ENCODE measurements at regions not wholly inside any gene's neighbourhood (a gene's known extent, or its start where the extent isn't known, plus 50 kb on each side); places are given as distances from the start of the nearest gene placed in this dataset.

DNA sequence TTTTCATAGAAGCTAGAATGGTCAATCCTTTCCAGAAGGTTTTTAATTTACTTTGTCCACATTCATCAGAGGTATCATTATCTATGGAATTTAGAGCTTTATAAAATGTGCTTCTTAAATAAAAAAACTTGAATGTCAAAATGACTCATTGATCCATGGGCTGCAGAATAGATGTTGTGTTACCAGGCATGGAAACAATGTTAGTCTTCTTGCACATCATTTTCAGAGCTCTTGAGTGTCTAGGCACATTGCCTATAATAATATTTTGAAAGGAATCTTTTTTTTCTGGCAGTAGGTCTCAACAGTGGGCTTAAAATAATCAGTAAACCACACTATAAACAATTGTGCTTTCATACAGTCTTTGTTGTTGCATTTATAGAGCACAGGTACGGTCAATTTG is 200.3 kb downstream of the FAT4 start:
- no peak for DNase-seq (ENCODE audit: low spot score)

- DNase-seq (ENCODE audit: low spot score), result no peak
These were observed 203.1 kb downstream of the FAT4 start for GRCh38 chr4:125517831-125518230.

GRCh38 chr4:125518281-125518680 is 203.5 kb downstream of the FAT4 start:
- no peak for DNase-seq (ENCODE audit: low spot score)

DNA sequence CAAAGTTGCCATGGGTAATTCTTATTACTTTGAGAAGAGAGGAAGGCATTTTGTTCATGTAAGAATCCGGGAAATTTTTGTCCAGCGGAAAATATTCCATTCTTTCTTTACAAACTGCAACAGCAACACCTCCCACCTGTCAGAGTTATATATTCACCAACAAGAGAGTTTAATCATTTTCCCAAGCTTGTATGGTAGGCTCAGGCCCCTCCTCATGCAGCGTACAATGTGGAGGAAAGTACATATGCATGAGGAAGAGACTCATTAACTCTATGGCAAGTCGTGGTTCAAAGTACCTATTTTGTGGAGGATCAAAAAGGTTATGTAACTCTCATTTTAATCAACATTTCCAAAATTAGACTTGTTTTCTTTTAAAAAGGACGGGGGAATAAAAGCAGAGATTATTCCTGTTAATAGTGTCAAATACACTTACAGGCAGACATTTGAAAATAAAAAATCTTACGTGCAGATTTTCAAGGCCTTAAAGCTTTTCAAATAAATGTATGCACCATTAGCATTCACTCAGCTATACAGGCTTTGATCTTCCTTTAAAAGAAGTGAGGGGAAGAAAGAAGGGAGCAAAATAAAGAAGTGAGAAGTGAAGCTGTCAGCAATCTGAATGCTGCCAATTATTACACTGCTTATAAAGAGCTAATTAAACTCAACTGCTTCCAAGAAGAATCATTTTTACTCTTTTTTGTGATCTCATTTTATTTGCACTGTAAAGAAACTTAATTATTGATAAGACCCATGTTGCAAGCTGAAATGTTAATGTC is 204.8 kb downstream of the FAT4 start:
- DNase-seq (ENCODE audit: low spot score), result no peak

DNA sequence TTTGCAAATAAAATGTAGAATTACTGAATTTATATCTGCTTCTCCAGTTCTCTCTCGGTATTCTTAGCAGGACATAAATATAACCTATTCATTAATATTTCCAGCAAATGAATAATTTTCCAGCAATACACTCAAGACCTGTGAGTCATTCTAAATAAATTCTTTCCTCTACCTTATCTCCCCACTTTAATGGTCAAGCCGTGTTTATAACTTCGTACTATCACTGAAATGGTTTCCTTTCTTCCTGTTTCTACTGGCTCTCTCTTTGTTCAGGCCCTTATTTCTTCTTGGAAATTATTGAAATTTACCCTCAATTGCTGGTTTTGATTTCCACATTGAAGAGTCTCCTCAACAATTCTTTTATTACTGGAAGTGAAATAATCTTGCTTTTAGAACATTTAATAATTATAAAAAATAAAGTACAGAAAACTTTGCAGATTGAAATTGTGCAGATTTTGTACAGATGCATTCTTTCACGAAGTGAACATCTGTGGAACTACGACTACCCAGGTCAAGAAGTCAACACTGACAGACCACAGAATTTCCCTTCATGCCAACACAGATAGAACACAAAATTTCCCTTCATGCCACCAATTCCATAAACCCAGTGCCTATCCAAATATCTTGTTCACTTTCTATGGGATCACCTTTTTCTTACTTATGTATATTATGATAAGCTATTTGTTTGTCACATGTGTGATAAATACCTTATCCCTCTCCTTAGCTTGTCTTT is 205.7 kb downstream of the FAT4 start:
- DNase-seq (ENCODE audit: low spot score), result no peak

DNA sequence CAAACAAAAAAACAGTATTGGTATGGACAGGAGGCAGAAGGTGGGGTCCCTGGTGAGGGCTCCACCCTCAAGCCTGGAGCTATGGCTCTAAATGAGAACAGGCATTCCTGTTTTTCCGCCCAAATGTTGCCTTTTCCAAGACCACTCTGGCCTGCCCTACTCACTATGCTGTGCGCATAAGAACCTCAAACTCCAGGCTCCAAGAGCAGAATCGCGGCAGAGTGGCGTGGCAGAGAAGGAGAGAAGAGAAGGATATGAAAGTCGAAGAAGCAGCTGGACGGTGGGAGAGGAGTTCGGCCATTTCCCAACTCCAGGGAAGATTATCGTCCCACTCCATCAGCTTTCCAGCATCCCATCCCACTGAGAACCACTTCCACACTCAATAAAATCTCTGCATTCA is 207.8 kb downstream of the FAT4 start:
- DNase-seq (ENCODE audit: low spot score), result no peak

DNA sequence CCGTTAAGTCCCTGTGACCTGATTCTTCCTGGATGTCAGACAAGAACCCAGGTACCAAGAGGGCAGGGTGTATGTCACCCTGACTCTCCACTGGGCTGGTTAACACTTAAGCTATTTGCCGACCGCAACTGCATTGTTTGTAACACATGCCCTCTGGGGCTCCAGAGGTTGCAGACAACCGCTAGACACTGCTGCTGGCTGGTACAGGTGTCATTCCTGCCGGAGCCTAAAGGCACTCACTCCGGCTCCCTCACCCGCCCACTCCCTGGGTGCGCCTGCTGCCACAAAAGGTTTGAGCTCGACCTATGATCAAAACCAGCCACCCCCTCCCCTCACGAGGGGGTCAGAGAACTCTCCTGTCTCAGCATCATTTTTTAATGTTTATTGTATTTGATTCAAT is 208.2 kb downstream of the FAT4 start:
- no peak for DNase-seq (ENCODE audit: low spot score)

- DNase-seq (ENCODE audit: low spot score), result no peak
These were observed 211.7 kb downstream of the FAT4 start for GRCh38 chr4:125526420-125526819.

- DNase-seq (ENCODE audit: low spot score), result no peak
These were observed 212.9 kb downstream of the FAT4 start for GRCh38 chr4:125527681-125528080.

GRCh38 chr4:125529071-125529470 is 214.3 kb downstream of the FAT4 start:
- DNase-seq (ENCODE audit: low spot score), result no peak

DNA sequence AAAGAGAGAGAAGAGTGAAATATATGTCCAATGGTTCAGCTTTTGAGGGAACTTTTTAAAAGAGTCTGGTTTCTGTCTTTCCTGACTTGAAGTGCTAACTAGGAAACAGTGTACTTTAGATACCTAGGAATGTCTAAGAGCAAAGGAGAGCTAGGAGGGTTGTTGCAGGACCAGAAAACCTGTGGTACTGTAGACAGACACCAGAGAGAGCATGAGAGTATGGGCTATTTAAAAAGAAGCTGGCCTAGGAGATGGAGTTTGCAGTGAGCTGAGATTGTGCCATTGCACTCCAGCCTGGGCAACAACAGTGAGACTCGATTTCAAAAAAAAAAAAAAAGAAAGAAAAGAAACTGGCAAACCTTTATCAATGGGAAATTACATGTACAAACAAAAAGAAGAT is 223.9 kb downstream of the FAT4 start:
- no peak for DNase-seq (ENCODE audit: low spot score)

GRCh38 chr4:125539691-125540090 is 224.9 kb downstream of the FAT4 start:
- DNase-seq (ENCODE audit: low spot score), result no peak

DNA sequence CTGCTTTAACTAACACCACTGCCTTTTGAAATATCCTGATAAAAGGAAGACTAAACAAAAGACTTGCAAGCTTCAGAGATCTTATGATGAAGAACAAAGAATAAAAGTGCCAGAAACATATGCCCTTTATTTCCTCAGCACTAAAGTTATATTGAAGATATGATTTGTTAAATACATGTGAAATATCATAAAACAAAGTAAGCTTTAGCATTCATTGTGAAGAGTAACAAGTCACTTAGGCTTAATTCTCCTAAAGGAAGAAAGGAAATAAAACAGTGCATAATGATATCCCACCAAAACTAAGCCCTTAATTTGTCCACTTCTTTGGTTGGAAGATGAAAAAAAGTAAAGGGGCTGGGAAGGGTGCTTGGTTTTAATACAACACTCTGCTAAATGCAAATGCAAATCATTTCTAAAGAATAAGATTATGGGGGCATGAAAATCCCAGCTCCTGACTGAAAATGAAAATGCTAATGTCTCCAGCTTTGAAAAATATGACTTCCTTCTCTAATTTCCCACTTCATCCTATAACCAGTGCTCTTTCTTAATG is 227.2 kb downstream of the FAT4 start:
- no peak for DNase-seq (ENCODE audit: low spot score)

GRCh38 chr4:125546272-125546671 is 231.5 kb downstream of the FAT4 start:
- DNase-seq (ENCODE audit: low spot score), result no peak

- DNase-seq (ENCODE audit: low spot score), result no peak
These were observed 233.1 kb downstream of the FAT4 start for GRCh38 chr4:125547836-125548235.

GRCh38 chr4:125550769-125551168 is 236.0 kb downstream of the FAT4 start:
- DNase-seq (ENCODE audit: low spot score), result no peak

DNA sequence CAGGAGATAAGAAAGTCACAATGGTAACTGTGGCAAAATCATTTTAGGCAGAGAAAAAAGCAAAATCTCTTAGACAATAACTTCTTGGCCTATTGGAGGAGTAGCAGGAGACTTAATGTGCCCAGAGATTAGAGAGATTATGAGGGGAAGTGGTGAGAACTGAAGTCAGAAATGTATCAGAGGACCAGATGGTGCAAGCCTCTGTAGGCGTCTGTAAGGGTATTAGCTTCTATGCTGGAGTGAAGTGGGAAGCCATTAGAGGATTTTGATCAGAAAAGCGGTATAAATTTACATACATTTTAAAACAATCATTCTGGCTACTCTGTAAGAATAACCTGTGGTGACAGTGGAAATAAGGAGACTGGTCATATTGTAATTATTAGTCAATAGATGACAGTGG is 236.7 kb downstream of the FAT4 start:
- DNase-seq (ENCODE audit: low spot score), result no peak

DNA sequence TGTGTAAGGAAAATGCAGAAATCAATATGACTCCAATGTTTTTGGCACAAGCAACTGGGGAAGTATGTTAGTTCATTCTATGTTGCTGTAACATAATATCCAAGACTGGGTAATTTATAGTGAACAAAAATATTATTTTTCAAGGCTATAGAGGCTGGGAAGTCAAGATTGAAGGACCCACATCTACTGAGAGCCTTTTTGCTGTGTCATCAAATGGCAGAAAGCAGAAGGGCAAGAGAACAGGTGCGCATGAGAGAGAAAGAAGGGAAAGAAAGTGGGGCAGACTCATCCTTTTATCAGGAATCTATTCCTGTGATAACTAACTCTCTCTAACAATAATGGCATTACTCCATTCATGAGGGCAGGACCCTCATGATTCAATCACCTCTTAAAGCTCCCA is 237.2 kb downstream of the FAT4 start:
- DNase-seq (ENCODE audit: low spot score), result no peak

- DNase-seq (ENCODE audit: low spot score), result no peak
These were observed 257.8 kb downstream of the FAT4 start for GRCh38 chr4:125572601-125573000.

DNA sequence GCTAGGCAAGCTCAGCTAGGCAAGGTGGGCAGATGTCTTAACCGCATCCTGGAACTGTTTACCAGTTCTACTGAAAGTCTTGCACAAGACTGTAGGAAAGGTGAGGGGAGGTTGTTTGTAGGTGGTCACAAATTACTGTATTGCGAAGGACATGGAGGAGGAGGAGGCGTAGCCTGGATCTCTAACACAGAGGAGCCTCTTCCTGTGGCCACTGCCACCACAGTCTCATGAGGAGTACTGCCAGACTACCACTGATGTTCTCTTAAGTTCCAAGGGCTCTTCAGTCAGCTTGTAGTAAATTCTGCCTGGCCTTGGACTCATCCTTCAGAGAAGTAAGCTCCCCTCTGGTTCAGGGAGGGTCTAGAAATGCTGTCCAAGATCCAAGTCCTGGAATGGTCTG is 258.6 kb downstream of the FAT4 start:
- DNase-seq (ENCODE audit: low spot score), result no peak

- no peak for DNase-seq (ENCODE audit: low spot score)
These were observed 259.0 kb downstream of the FAT4 start for GRCh38 chr4:125573786-125574185.

GRCh38 chr4:125582302-125582701 is 267.5 kb downstream of the FAT4 start:
- DNase-seq (ENCODE audit: low spot score), result no peak

DNA sequence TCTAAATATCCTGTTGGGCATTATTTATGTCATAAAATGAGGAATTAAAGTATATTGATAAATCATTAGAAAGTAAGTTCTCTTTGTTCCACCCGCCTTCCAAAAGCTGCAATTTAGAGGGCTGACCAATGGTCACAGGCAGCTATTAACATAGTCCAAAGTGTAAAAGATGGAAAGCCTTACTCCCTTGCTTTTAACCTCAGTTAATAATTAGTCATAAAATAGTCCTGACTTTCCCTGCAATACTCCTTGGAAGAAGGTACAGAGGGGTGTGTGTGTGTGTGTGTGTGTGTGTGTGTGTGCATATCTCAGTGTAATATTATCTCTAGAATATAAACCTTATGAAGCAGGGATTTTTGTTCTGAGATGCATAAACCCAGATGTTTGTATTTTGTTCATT is 275.4 kb downstream of the FAT4 start:
- no peak for DNase-seq (ENCODE audit: low spot score)

Data from cerebellar cortex (tissue), 1 donor.